Astrocyte (in vitro differentiated cells and primary cell): ENCODE measurements at regions not wholly inside any gene's neighbourhood (a gene's known extent, or its start where the extent isn't known, plus 50 kb on each side); places are given as distances from the start of the nearest gene placed in this dataset.
A peak's percentile ranks its signal among the peaks of the same experiment; 100 is the strongest.

ENCODE experiments used
- DNase-seq: peaks from one replicate; pipeline ENCODE4 v3.0.0-alpha.2; 2010; ENCODE audit warnings: low read depth
- FAIRE-seq: peaks from 2 replicates; lab custom pipeline; 2011; peaks lifted over from hg19 to GRCh38; lab: Jason Lieb, UNC
- H2AFZ ChIP-seq: 2 replicates; pipeline ENCODE4 v1.6.0; 2012; ENCODE audit warnings: low read depth, low read length, inconsistent platforms
- H3K27ac ChIP-seq: 2 replicates; pipeline ENCODE4 v1.5.1; 2011; ENCODE audit warnings: low read depth, low read length, inconsistent platforms
- H3K27me3 ChIP-seq: 2 replicates; pipeline ENCODE4 v1.6.0; 2011; ENCODE audit warnings: low read length, inconsistent platforms; ENCODE audit not compliant: insufficient read depth
- H3K36me3 ChIP-seq: 2 replicates; pipeline ENCODE4 v1.5.1; 2011; ENCODE audit warnings: low read length, inconsistent platforms; ENCODE audit not compliant: insufficient read depth
- H3K4me1 ChIP-seq: 2 replicates; pipeline ENCODE4 v1.5.1; 2011; ENCODE audit warnings: low read length, inconsistent platforms; ENCODE audit not compliant: insufficient read depth
- H3K4me2 ChIP-seq: 2 replicates; pipeline ENCODE4 v1.6.0; 2012; ENCODE audit warnings: low read length, inconsistent platforms
- H3K4me3 ChIP-seq: 2 replicates; pipeline ENCODE4 v1.5.1; 2011; ENCODE audit warnings: low read depth, mild to moderate bottlenecking, low read length, inconsistent platforms; ENCODE audit not compliant: insufficient read depth
- H3K79me2 ChIP-seq: 2 replicates; pipeline ENCODE4 v1.6.0; 2012; ENCODE audit warnings: mild to moderate bottlenecking, low read length, inconsistent platforms; ENCODE audit not compliant: insufficient read depth
- H3K9ac ChIP-seq: 2 replicates; pipeline ENCODE4 v1.6.0; 2012; ENCODE audit warnings: mild to moderate bottlenecking, low read length, inconsistent platforms
- H3K9me3 ChIP-seq: 2 replicates; pipeline ENCODE4 v1.5.1; 2012; ENCODE audit warnings: low read depth, mild to moderate bottlenecking, low read length, inconsistent platforms; ENCODE audit not compliant: insufficient read depth
- H4K20me1 ChIP-seq: 2 replicates; pipeline ENCODE4 v1.6.0; 2012; ENCODE audit warnings: low read length, inconsistent platforms; ENCODE audit not compliant: insufficient read depth
- H3K27ac Mint-ChIP-seq: one replicate; pipeline ENCODE4 v1.8.0; 2021; ENCODE audit warnings: mild to moderate bottlenecking, mixed read lengths; ENCODE audit not compliant: unreplicated experiment
- H3K27me3 Mint-ChIP-seq: one replicate; pipeline ENCODE4 v1.8.0; 2021; ENCODE audit warnings: low read depth, mixed read lengths; ENCODE audit not compliant: unreplicated experiment
- H3K36me3 Mint-ChIP-seq: one replicate; pipeline ENCODE4 v1.8.0; 2021; ENCODE audit warnings: low read depth, mixed read lengths; ENCODE audit not compliant: unreplicated experiment
- H3K4me1 Mint-ChIP-seq: one replicate; pipeline ENCODE4 v1.8.0; 2021; ENCODE audit warnings: low read depth, mixed read lengths; ENCODE audit not compliant: unreplicated experiment
- H3K4me3 Mint-ChIP-seq: one replicate; pipeline ENCODE4 v1.8.0; 2021; ENCODE audit warnings: mild to moderate bottlenecking, moderate library complexity, mixed read lengths; ENCODE audit not compliant: unreplicated experiment
- H3K9me3 Mint-ChIP-seq: one replicate; pipeline ENCODE4 v1.8.0; 2021; ENCODE audit warnings: mild to moderate bottlenecking, mixed read lengths; ENCODE audit not compliant: unreplicated experiment
- EZH2 ChIP-seq: IDR thresholded peaks from 2 replicates; pipeline ENCODE4 v1.6.1; 2012; ENCODE audit warnings: mild to moderate bottlenecking, low read length, inconsistent platforms; ENCODE audit not compliant: insufficient read depth
- TF ChIP-seq, protein P1 (sequence below): IDR thresholded peaks from 2 replicates; pipeline ENCODE4 v1.5.1; 2011; ENCODE audit warnings: low read depth, mild to moderate bottlenecking, inconsistent platforms, low read length, moderate library complexity; ENCODE audit not compliant: insufficient read depth

DNA sequence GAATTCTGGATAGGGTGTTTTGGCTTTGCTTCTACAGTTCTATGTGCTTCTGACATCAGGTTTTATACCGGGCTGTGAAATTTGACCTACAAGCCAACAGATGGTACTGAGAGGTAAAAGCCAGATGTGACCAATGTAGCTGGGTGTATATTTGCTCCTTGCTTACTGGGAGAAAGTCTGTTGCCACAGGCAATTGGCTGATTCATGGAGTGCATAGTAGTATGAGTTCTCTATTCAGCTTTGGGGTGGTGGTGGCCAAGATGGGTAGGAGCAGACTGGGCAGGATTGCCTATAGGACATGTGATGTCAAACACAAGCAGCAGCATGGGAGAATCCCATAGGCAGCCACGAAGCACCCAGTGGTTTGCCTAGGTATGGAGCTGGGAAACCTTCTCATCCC, 1827.0 kb downstream of the C4orf33 start:
- Histone ChIP-seq H3K27ac (no peak overlapping the region), H3K36me3 (no peaks in the 10 kb centered on the region), H4K20me1 (no peaks in the 10 kb centered on the region), H3K27me3 (no peaks in the 10 kb centered on the region), H3K4me2 (no peak overlapping the region), H3K4me1 (no peaks in the 10 kb centered on the region), H3K4me3 (no peak overlapping the region), H3K79me2 (no peaks in the 10 kb centered on the region), H3K9ac (no peak overlapping the region), H3K9me3 (peaks cover 6% of the 10 kb centered on the region), H2AFZ (no peak overlapping the region)
- FAIRE-seq (no peak), DNase-seq (no peak)
- Mint-ChIP-seq H3K4me1 (no peaks in the 10 kb centered on the region), H3K4me3 (no peak overlapping the region), H3K9me3 (peaks cover 17% of the 10 kb centered on the region), H3K36me3 (no peaks in the 10 kb centered on the region), H3K27me3 (no peaks in the 10 kb centered on the region), H3K27ac (no peak overlapping the region)
- no peak for TF ChIP-seq EZH2
- TF ChIP-seq, protein P1, sequence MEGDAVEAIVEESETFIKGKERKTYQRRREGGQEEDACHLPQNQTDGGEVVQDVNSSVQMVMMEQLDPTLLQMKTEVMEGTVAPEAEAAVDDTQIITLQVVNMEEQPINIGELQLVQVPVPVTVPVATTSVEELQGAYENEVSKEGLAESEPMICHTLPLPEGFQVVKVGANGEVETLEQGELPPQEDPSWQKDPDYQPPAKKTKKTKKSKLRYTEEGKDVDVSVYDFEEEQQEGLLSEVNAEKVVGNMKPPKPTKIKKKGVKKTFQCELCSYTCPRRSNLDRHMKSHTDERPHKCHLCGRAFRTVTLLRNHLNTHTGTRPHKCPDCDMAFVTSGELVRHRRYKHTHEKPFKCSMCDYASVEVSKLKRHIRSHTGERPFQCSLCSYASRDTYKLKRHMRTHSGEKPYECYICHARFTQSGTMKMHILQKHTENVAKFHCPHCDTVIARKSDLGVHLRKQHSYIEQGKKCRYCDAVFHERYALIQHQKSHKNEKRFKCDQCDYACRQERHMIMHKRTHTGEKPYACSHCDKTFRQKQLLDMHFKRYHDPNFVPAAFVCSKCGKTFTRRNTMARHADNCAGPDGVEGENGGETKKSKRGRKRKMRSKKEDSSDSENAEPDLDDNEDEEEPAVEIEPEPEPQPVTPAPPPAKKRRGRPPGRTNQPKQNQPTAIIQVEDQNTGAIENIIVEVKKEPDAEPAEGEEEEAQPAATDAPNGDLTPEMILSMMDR = no peak

DNA sequence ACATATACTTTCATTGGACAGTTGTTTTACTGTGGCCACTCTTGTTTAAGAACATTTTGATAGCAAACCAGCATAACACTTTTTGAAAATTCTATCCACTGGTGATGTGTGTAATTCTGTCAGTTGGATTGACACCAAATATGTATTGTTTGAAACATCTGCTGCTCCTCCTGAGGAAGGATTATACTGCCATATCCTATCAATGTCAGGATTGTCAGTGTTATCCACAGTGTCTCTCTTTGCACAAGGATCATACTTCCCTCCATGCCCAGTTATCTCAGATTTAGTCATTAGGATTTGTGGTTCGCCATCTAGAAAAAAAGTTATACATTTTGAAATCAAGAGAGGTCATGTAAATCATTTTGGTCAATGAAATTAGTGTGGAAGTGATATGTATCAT, 1859.6 kb downstream of the C4orf33 start:
- no peak overlapping the region for H3K27ac Mint-ChIP-seq
- Histone ChIP-seq H3K4me2 (no peak overlapping the region), H3K27ac (no peak overlapping the region), H3K4me1 (no peaks in the 10 kb centered on the region), H3K4me3 (no peak overlapping the region), H2AFZ (no peak overlapping the region), H3K9me3 (no peaks in the 10 kb centered on the region), H3K27me3 (no peaks in the 10 kb centered on the region), H3K79me2 (no peaks in the 10 kb centered on the region), H3K9ac (no peak overlapping the region), H4K20me1 (no peaks in the 10 kb centered on the region), H3K36me3 (no peaks in the 10 kb centered on the region)
- FAIRE-seq = no peak
- no peak overlapping the region for H3K4me3 Mint-ChIP-seq
- no peaks in the 10 kb centered on the region for H3K27me3 Mint-ChIP-seq
- peaks cover 2% of the 10 kb centered on the region for H3K36me3 Mint-ChIP-seq
- no peaks in the 10 kb centered on the region for H3K4me1 Mint-ChIP-seq
- no peak for TF ChIP-seq EZH2
- TF ChIP-seq, protein P1 = no peak
- no peak for DNase-seq
- peaks cover 2% of the 10 kb centered on the region for H3K9me3 Mint-ChIP-seq

DNA sequence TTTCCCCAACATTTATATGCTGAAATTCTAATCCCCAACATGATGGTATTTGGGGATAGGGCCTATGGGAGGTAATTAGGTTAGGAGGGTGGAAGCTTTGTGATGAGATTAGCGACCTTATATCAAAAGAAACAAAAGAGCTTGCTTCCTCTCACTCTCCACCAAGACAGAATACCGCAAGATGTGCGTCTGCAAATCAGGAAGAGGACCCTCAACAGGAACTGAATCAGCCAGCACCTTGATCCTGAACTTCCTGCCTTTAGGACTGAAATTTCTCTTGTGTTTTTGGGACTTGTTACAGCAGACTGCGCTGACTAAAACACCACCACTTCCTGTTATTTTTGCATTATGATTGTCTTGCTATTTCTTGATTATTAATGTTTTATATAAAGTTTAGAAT, 1889.4 kb downstream of the C4orf33 start:
- peak overlapping the region; percentile 61 for H2AFZ ChIP-seq
- Mint-ChIP-seq H3K4me1 (no peaks in the 10 kb centered on the region), H3K27ac (no peak overlapping the region), H3K4me3 (no peak overlapping the region), H3K36me3 (no peaks in the 10 kb centered on the region), H3K9me3 (no peaks in the 10 kb centered on the region), H3K27me3 (no peaks in the 10 kb centered on the region)
- H3K9ac ChIP-seq = no peak overlapping the region
- TF ChIP-seq EZH2 = no peak
- TF ChIP-seq, protein P1 = no peak
- H3K27me3 ChIP-seq = no peaks in the 10 kb centered on the region
- no peaks in the 10 kb centered on the region for H3K36me3 ChIP-seq
- H3K4me1 ChIP-seq = no peaks in the 10 kb centered on the region
- FAIRE-seq (no peak), DNase-seq (no peak)
- H3K27ac ChIP-seq = no peak overlapping the region
- H4K20me1 ChIP-seq = no peaks in the 10 kb centered on the region
- no peak overlapping the region for H3K4me2 ChIP-seq
- H3K9me3 ChIP-seq = no peaks in the 10 kb centered on the region
- no peaks in the 10 kb centered on the region for H3K79me2 ChIP-seq
- H3K4me3 ChIP-seq = no peak overlapping the region
